GM06990 (cell line): ENCODE measurements at regions not wholly inside any gene's neighbourhood (a gene's known extent, or its start where the extent isn't known, plus 50 kb on each side); places are given as distances from the start of the nearest gene placed in this dataset.

Experiments used
- DNase-seq: peaks from one replicate; pipeline ENCODE4 v3.0.0-alpha.2; 2011; ENCODE audit not compliant: insufficient read length; ENCODE audit errors: extremely low read depth
- H3K27me3 ChIP-seq: replicated peaks from 2 replicates; pipeline ENCODE4 v1.6.0; 2011; ENCODE audit warnings: low read length; ENCODE audit not compliant: control insufficient read depth, insufficient read depth
- H3K36me3 ChIP-seq: 2 replicates; pipeline ENCODE4 v1.5.1; 2011; ENCODE audit warnings: low read length; ENCODE audit not compliant: control insufficient read depth, insufficient read depth
- H3K4me3 ChIP-seq: replicated peaks from 2 replicates; pipeline ENCODE4 v1.5.1; 2011; ENCODE audit warnings: low read depth, mild to moderate bottlenecking, control low read depth, low read length
- CTCF ChIP-seq: IDR thresholded peaks from 2 replicates; pipeline ENCODE4 v1.5.1; 2011; ENCODE audit warnings: low read length, control low read depth, mild to moderate bottlenecking, inconsistent platforms; ENCODE audit not compliant: insufficient read depth, poor library complexity, severe bottlenecking

GRCh38 chr3:154071146-154071545 is 50.0 kb upstream of the ARHGEF26 start:
- TF ChIP-seq CTCF = no peak
- no peaks in the 10 kb centered on the region for H3K27me3 ChIP-seq
- no peak overlapping the region for H3K4me3 ChIP-seq
- DNase-seq = no peak
- no peaks in the 10 kb centered on the region for H3K36me3 ChIP-seq
